ENCODE measurements at regions not wholly inside any gene's neighbourhood (a gene's known extent, or its start where the extent isn't known, plus 50 kb on each side); places are given as distances from the start of the nearest gene placed in this dataset.
"Not testable (repeated sequence)": the region's sequence is repeated elsewhere in the genome, so short reads cannot be mapped to it uniquely, and the experiment has no call there.

DNA sequence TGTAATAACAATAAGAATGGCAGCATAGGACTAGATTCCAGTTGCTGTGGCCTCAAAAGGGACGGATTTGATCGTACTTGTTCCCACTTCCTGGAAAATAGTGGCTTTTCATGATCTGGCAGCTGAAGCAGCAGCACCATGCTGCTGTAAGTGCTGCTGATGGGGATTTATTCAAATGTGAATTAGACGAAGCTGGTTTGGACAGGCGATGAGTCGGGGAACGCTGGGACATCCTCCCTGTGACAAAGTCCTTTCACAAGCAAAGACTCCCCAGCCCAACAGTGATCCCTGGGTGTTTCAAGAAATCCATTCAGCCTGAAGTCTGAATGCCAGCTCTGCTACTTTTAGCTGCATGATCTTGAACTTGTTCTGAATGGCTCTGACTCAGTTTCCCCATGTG lies 88.6 kb upstream of the XYLT1 start:
- H3K36me3 Mint-ChIP-seq (ENCODE audit: low read depth) = no peaks in the 10 kb centered on the region
- H3K27me3 Mint-ChIP-seq = peaks cover 6% of the 10 kb centered on the region
- H3K9me3 Mint-ChIP-seq = no peaks in the 10 kb centered on the region
- H3K4me3 Mint-ChIP-seq = no peak overlapping the region
- intact Hi-C loops (cut with micrococcal nuclease) = no loop called here
- no peaks in the 10 kb centered on the region for H3K4me1 Mint-ChIP-seq (ENCODE audit: low read depth)
- H3K27ac Mint-ChIP-seq = no peak overlapping the region

DNA sequence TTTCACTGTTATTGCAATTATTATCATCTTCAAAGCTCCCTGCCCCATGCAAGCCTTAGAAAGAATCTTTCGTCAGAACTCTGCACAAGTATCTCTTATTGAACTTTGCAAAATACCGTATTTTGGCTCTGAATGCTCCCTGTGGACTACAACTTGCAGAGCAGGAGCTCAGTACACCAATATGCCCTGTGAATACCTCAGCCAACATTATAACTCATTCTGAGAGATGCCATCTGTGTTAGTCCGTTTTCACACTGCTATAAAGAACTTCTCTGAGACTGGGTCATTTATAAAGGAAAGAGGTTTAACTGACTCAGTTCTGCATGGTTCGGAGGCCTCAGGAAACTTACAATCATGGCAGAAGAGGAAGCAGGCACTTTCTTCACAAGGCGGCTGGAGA lies 87.2 kb upstream of the XYLT1 start:
- Mint-ChIP-seq H3K4me3 (no peak overlapping the region), H3K36me3 (ENCODE audit: low read depth) (no peaks in the 10 kb centered on the region), H3K4me1 (ENCODE audit: low read depth) (no peaks in the 10 kb centered on the region), H3K27me3 (peaks cover 4% of the 10 kb centered on the region), H3K27ac (no peak overlapping the region), H3K9me3 (no peaks in the 10 kb centered on the region)
- intact Hi-C loops (cut with micrococcal nuclease) = no loop called here

DNA sequence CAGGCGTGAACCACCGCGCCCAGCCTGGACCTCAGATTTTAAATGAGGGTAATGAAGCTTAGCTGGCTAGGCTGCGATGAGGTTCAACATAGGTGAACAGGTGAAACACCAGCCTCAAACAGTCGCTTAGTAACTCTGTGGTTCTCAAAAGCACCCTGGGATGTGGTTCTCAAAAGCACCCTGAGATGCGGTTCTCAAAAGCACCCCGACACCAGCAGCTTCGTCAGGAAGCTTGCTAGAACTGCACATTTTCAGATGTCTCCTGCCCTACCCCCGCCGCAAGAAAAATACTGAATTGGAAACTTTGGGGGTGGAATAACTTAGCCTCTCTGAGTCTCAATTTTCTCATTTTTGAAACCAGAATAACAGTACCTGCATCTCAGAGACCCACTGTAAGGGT lies 86.7 kb upstream of the XYLT1 start:
- Mint-ChIP-seq H3K36me3 (ENCODE audit: low read depth) (no peaks in the 10 kb centered on the region), H3K4me1 (ENCODE audit: low read depth) (no peaks in the 10 kb centered on the region), H3K27me3 (peaks cover 3% of the 10 kb centered on the region), H3K4me3 (no peak overlapping the region), H3K9me3 (no peaks in the 10 kb centered on the region), H3K27ac (no peak overlapping the region)
- intact Hi-C loops (cut with micrococcal nuclease) = no loop called here

DNA sequence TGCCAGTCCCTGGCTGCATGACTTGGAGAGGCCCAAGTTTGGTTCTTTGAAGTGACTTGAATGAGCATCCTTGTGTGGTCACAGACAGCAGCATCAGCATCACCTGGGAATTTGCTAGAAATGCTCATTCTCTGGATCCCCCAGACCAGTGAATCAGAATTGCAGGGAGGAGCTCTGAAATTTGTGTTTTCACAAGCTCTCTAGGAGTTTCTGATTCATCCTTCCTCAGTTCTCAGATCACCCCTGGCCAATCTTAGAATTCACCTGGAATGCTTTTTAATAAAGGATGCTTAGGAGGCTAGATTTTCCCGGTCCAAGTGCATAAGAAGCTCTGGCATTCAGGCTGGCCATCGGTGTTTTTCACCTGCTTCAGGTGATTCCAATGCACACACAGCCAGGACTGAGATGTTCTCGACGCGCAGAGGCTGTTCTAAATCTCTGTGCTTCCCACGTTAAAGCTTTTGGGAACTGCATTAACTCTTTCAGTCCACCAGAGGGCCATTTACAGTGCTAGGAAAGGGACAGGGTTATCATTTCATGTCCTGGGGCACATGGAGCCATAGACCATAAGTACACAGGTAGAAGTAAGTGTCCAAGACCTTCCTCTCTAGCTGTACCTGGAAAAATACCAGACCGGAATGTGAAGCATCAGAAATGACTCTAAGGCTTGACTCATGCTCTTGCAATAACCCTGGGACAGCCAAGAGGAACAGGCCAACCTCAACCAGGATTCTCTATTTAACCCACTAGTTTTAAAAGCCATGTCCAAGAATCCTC lies 85.7 kb upstream of the XYLT1 start:
- intact Hi-C loops (cut with micrococcal nuclease) = no loop called here
- no peak overlapping the region for H3K27ac Mint-ChIP-seq
- no peaks in the 10 kb centered on the region for H3K4me1 Mint-ChIP-seq (ENCODE audit: low read depth)
- H3K36me3 Mint-ChIP-seq (ENCODE audit: low read depth) = no peaks in the 10 kb centered on the region
- H3K27me3 Mint-ChIP-seq = peaks cover 3% of the 10 kb centered on the region
- H3K4me3 Mint-ChIP-seq = no peak overlapping the region
- H3K9me3 Mint-ChIP-seq = no peaks in the 10 kb centered on the region

DNA sequence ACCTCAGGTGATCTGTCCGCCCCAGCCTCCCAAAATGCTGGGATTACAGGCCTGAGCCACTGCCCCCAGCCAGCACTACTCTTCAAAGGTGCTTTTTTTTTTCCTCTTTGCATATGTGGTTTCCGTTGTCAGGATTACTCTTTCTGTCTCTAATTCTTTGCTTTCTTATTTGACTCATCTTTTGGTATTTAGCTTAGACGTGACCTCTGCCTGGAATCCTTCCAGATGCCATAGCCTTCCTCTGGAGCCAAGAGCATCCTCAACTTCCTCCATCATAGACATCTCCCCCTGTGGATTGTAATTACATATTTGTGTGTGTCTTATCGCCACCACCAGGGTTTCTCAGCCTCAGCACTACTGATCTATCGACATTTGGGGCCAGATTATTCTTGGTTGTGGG lies 84.4 kb upstream of the XYLT1 start:
- intact Hi-C loops (cut with micrococcal nuclease) = no loop called here
- H3K27me3 Mint-ChIP-seq = peaks cover 3% of the 10 kb centered on the region
- no peaks in the 10 kb centered on the region for H3K4me1 Mint-ChIP-seq (ENCODE audit: low read depth)
- H3K36me3 Mint-ChIP-seq (ENCODE audit: low read depth) = no peaks in the 10 kb centered on the region
- H3K4me3 Mint-ChIP-seq = no peak overlapping the region
- H3K9me3 Mint-ChIP-seq = no peaks in the 10 kb centered on the region
- H3K27ac Mint-ChIP-seq = no peak overlapping the region

DNA sequence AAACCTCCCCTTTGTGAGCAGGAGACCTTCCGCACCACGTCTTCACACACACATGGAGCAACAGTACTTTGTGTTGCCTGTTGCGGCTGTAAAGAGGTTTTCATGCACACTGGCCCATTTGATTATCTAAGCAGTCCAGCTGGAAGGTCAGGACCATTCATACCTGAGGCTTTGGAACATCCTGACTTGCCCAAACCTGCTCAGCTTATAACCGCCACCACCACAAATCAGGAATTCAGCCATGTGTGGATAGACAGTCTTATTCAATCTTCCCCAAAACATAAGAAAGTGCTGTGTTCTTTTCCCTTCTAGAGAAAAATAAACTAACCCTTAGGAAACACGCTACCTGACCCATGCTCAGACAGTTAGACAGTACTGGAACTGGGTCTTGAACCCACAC lies 81.6 kb upstream of the XYLT1 start:
- peaks cover 5% of the 10 kb centered on the region for H3K27me3 Mint-ChIP-seq
- H3K36me3 Mint-ChIP-seq (ENCODE audit: low read depth) = no peaks in the 10 kb centered on the region
- intact Hi-C loops (cut with micrococcal nuclease) = no loop called here
- H3K4me3 Mint-ChIP-seq = no peak overlapping the region
- H3K27ac Mint-ChIP-seq = no peak overlapping the region
- H3K4me1 Mint-ChIP-seq (ENCODE audit: low read depth) = no peaks in the 10 kb centered on the region
- H3K9me3 Mint-ChIP-seq = no peaks in the 10 kb centered on the region

DNA sequence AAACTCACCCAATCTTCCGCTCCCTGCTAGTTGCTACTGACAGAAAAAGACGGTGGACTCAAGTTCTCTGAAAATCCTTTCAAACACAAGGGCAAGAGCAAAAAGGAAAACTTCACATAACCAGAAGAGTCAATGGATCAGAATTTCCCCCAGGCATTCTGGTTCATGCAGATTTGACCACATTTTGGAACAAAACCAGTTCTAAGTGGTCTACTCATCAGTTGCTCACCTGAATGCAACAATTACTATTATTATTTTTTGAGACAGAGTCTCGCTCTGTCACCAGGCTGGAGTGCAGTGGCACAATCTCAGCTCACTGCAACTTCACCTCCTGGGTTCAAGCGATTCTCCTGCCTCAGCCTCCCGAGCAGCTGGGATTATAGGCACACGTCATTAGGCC lies 80.9 kb upstream of the XYLT1 start:
- H3K4me1 Mint-ChIP-seq (ENCODE audit: low read depth); H3K27me3 Mint-ChIP-seq; H3K36me3 Mint-ChIP-seq (ENCODE audit: low read depth); intact Hi-C loops (cut with micrococcal nuclease); H3K27ac Mint-ChIP-seq; H3K9me3 Mint-ChIP-seq; H3K4me3 Mint-ChIP-seq: not testable (repeated sequence)

DNA sequence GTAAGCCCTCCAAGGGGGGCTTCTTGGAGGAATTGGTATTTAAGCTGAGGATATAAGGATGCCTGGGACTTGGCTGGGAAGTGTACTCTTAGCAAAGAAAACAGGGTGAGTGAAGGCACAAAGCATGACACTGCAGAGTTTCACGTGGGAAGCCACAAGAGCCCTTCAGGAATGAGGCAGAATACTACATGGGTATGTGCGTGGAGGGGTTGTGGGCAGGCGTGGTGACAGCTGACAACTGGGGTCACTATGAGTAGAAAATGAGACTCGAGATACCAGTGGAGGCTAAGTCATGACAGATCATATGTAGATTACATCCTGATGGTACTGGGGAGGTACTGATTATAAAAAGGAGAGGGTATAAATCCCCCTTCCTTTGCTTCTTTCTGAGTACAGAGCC lies 78.1 kb upstream of the XYLT1 start:
- Mint-ChIP-seq H3K9me3 (no peaks in the 10 kb centered on the region), H3K27me3 (peaks cover 3% of the 10 kb centered on the region), H3K4me3 (no peak overlapping the region), H3K27ac (no peak overlapping the region), H3K36me3 (ENCODE audit: low read depth) (no peaks in the 10 kb centered on the region), H3K4me1 (ENCODE audit: low read depth) (no peaks in the 10 kb centered on the region)
- intact Hi-C loops (cut with micrococcal nuclease) = no loop called here

DNA sequence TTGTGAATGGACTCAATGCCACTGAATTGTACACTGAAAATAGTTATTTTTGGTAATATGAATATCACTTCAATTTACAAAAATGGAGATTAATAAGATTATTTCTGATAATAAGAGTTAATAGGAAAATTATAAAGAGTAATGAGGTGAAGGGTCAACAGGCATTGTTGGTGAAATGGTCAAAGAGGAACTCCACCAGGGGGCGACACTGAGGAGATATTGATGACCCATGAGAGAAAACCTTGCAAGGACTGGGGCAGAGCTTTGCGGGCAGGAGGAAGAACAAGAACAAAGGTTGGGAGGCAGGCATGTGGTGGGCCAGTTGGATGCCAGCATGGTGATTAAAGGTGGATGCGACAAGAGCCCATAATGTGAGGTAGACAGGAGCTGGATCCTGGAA lies 74.0 kb upstream of the XYLT1 start:
- intact Hi-C loops (cut with micrococcal nuclease) = no loop called here
- H3K27ac Mint-ChIP-seq = no peak overlapping the region
- no peaks in the 10 kb centered on the region for H3K36me3 Mint-ChIP-seq (ENCODE audit: low read depth)
- H3K4me1 Mint-ChIP-seq (ENCODE audit: low read depth) = no peaks in the 10 kb centered on the region
- H3K9me3 Mint-ChIP-seq = no peaks in the 10 kb centered on the region
- H3K4me3 Mint-ChIP-seq = no peak overlapping the region
- H3K27me3 Mint-ChIP-seq = peaks cover 2% of the 10 kb centered on the region

DNA sequence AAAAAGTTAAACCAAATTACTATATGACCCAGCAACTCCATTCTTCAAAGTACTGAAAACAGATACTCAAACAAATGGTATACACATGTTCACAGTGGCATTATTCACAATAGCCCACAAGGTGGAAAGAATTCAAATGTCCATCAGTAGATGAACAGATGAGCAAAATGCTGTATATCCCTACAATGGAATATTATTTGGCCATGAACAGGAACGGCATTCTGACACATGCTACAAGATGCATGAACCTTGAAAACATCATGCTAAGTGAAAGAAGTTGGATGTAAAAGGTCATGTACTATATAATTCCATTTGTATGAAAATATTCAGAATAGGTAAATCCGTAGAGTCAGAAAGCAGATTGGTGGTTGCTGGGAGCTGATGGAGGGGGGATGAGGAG lies 73.5 kb upstream of the XYLT1 start:
- no peaks in the 10 kb centered on the region for H3K9me3 Mint-ChIP-seq
- no peak overlapping the region for H3K27ac Mint-ChIP-seq
- intact Hi-C loops (cut with micrococcal nuclease) = no loop called here
- no peaks in the 10 kb centered on the region for H3K4me1 Mint-ChIP-seq (ENCODE audit: low read depth)
- H3K36me3 Mint-ChIP-seq (ENCODE audit: low read depth) = no peaks in the 10 kb centered on the region
- no peak overlapping the region for H3K4me3 Mint-ChIP-seq
- H3K27me3 Mint-ChIP-seq = peaks cover 2% of the 10 kb centered on the region

DNA sequence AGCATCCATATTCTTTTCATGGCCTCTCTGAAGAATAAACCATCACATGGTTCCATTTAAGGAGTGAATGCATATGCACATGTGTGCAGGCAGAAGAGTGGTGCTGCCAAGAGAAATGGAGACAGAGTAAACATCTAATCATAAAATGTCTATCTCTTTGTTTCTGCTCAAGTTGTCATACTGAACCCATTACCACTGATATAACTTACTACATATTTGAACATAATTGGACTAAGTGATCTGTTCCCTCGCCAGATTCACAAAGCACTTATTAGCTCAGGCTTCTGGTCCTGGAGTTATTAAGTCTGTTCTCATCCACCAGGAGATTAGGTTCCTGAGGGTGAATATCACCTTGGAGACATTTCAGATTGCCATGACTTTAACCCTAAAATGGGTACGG lies 72.3 kb upstream of the XYLT1 start:
- intact Hi-C loops (cut with micrococcal nuclease) = no loop called here
- H3K4me1 Mint-ChIP-seq (ENCODE audit: low read depth) = no peaks in the 10 kb centered on the region
- no peaks in the 10 kb centered on the region for H3K36me3 Mint-ChIP-seq (ENCODE audit: low read depth)
- no peak overlapping the region for H3K4me3 Mint-ChIP-seq
- no peaks in the 10 kb centered on the region for H3K27me3 Mint-ChIP-seq
- no peak overlapping the region for H3K27ac Mint-ChIP-seq
- H3K9me3 Mint-ChIP-seq = no peaks in the 10 kb centered on the region

DNA sequence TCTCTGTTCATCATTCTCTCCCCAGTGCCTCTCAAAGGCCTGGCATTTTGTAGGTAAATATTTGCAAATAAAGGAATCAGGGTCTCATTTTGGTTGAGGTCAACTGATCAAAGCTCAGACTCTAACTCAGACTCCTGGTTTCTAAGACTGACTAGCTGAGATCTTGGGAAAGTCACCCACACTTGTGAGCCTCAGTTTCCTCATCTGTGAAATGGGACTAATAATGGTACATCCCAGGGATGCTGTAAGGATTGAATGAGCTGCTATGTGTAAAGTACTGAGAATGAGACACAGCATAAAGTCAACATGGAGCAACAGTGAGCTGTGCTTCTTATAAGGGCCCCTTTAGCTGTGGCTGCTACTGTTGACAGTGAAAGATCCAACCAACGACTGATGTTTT lies 70.6 kb upstream of the XYLT1 start:
- no peaks in the 10 kb centered on the region for H3K4me1 Mint-ChIP-seq (ENCODE audit: low read depth)
- no peaks in the 10 kb centered on the region for H3K27me3 Mint-ChIP-seq
- no peaks in the 10 kb centered on the region for H3K36me3 Mint-ChIP-seq (ENCODE audit: low read depth)
- H3K27ac Mint-ChIP-seq = no peak overlapping the region
- no peaks in the 10 kb centered on the region for H3K9me3 Mint-ChIP-seq
- no peak overlapping the region for H3K4me3 Mint-ChIP-seq
- intact Hi-C loops (cut with micrococcal nuclease) = no loop called here

DNA sequence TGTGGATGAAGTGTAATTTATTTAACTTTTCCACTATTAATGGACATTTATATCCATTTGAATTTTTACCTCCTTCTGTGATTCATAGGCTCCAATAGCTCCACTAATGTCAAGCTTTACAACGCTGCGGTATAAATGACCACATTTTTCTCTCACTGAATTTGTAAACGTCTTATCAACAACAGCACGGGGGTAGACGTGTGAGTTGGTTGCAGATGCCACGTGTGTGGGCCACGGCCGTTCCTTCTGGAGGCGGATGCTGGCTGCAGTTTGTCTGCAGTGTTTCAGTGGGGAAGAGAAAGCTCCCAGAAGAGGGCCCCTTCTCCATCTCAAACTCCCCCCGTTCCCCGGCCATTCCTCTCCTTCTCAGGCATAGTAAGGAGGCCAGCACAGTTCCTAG lies 68.2 kb upstream of the XYLT1 start:
- intact Hi-C loops (cut with micrococcal nuclease) = no loop called here
- Mint-ChIP-seq H3K9me3 (no peaks in the 10 kb centered on the region), H3K4me3 (no peak overlapping the region), H3K4me1 (ENCODE audit: low read depth) (no peaks in the 10 kb centered on the region), H3K27ac (no peak overlapping the region), H3K36me3 (ENCODE audit: low read depth) (no peaks in the 10 kb centered on the region), H3K27me3 (peaks cover under 1% of the 10 kb centered on the region)

DNA sequence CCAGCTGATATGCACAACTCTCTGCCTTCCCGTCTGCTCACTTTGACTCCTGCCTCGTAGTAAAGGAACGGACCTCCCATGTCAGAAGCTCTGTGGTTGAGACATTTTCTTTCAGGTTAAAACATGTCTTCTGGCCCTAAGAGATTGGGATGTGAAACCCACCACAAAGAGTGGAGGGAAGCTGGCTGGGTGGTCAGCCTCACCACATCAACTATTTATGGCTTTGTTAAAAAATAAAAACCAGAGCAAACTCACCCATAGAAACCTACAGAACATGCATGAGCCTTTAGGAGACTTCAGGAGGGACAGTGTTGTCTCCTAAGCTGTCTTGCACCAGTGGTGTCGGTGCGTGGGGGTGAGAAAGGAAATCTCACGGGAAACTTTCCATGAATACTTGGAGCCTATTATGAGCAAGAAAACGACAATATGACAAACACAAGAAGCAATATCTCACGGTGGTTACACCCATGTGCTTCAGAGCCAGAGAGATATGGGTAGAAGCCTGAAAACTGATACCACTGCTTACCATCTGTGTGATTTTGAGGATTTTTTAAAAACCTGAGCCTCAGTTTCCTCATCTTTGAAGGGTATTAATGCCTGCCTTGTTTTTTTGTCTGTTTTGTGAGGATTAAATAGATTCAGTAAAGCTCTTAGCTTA lies 61.7 kb upstream of the XYLT1 start:
- H3K27ac Mint-ChIP-seq = no peak overlapping the region
- no peaks in the 10 kb centered on the region for H3K4me1 Mint-ChIP-seq (ENCODE audit: low read depth)
- no peaks in the 10 kb centered on the region for H3K9me3 Mint-ChIP-seq
- intact Hi-C loops (cut with micrococcal nuclease) = no loop called here
- no peaks in the 10 kb centered on the region for H3K36me3 Mint-ChIP-seq (ENCODE audit: low read depth)
- H3K27me3 Mint-ChIP-seq = peaks cover 11% of the 10 kb centered on the region
- H3K4me3 Mint-ChIP-seq = no peak overlapping the region
